UCSD-AML1 (cell line): ENCODE measurements at regions not wholly inside any gene's neighbourhood (a gene's known extent, or its start where the extent isn't known, plus 50 kb on each side); places are given as distances from the start of the nearest gene placed in this dataset.
A peak's percentile ranks its signal among the peaks of the same experiment; 100 is the strongest.

Source experiments
- DNase-seq: peaks from one replicate; lab custom pipeline; 2025; ENCODE audit not compliant: unreplicated experiment; lab: John Stamatoyannopoulos, UW

DNA sequence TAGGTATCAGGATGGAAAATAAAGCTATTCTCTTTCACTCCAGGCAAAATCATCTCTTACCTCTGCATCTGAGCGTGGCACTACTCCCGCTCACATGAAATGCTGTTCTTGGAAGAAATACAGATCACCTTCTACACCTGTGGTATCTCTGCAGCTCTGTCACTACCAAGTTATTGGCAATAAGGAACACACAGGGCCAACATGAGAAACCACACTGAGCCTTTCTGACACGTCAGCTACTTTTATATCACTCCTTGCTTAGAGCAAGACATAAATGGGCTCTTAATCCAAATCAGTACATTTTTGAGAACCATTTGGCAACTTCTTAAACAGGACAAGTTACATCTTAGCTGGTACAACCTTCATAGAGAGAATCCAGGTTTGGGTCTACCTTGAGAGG is 101.8 kb upstream of the GUCY1A1 start:
- no peak for DNase-seq

DNA sequence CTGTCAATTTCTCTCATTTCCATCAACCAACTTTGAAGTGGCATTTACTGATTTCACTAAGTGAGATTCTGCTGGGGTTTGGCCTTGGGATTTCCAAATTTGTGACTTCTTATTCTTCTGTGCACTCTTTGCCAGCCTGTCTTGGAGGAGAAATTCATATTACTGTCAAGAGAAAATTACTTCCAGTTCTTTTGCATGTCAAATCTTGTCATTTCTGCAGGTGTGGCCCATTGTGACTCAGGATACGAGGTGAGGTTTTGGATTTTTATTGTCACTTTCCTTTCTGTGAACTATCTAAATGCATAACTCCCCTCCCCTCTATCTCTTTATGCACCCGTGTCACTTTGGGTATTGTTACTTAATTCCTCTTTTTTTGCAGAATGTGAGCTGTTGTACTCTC is 102.6 kb upstream of the GUCY1A1 start:
- no peak for DNase-seq

DNA sequence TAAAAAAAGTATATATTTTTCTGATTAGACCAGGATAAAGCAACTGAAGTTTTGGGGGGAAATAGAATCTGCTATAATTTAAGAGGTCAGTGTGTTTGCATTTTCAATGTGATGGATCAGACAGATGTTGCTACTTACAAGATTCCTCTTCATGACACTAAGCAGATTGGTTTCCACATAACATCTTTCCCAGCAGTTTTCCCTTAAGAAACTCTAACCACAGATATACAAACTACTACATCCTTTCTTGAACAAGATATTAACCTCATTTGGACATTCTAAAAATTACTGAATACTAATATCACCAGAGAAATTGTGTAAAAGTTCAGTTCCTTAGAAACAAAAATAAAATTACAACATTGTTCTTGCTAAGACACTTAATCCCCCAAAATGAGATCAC is 106.7 kb upstream of the GUCY1A1 start:
- no peak for DNase-seq

DNA sequence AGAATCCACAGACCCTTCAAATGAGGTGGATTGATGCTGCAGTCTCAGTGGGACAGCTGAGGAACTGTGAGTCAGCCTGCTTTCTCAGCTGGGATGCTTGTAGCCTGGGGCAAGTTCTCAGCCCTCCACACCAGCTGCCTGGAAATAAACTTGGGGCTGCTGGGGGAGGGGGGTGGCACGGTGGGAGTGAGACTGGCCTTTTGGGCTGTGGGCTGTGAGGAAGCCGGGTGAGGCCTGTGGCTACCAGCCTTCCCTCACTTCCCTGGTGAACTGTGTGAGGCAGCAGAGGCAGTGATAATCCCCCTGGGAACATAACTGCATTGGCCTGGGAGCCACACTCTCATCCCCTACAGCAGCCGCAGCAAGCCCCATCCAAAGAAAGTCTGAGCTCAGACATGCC is 114.5 kb upstream of the GUCY1A1 start:
- no peak for DNase-seq

DNA sequence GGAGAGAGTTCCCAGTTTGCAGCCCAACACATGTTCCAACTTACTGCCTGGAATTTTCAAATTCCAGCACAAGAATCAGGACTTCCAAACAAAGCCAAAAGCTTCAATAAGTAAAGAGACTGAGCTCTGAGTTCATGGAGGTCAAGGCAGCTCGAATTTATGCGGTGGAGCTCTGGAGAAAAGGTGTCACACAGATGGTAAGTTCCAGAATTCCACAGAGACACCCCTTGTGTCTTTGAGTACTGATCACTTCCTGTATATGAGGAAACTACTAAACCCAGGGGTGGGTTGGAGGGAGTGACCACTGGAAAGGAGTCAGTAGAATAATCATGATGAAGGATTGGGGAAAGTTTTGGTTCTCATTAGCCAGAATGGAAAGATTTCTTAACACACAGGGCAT is 118.5 kb upstream of the GUCY1A1 start:
- no peak for DNase-seq

DNA sequence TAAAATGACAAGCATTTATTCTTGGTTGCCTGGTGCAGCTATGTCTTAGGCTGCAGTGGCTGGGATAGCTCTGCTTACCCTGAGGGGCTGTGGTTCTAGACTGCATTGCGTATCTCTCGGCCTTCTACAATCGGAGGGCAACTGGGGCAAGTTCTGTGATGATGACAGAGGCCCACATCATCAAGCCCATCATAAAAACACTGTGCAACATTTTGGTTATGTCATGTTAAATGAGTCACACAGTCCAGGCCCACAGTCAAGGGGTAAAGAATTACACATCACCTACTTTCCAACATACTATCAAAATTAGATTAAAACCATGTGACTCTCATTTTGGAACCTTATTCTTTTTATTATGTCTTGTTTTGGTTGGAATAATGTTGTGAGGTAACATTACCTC is 120.2 kb upstream of the GUCY1A1 start:
- no peak for DNase-seq

DNA sequence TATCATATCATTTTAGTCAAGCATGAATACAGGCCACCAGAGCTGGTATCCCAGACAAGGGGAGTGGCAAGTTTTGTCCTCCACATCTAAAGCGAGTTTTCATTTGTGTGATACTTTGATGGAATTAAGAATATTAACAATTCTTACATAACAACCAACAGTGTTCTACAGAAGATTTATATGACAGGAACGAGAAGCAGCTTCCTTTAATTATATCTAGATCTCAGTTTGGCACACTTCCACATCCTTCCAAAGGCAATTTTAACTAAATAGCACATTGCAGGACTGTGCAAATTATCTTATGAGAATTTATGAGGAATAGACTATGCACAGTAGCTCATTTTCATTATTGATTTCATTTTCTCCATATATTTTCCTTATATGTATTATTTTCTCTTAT is 121.2 kb upstream of the GUCY1A1 start:
- no peak for DNase-seq

DNA sequence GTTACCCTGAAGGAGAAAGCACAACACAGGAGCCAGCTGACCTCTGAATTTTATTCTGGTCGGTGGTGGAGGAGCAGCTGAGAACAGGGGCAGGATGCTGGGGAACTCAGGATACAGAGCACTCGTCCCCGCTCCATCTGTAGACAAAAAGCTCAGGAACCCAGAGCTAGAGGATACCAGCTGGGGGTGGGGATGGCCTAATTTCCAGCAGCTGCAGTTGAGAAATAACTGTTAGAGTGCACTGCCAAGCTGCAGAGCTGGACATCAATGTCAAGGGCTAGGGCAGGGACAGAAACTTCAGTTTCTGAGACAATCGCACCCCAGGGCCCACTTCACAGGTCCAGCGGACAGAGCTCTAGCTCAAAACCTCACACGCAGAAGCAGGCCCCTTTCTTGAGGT is 122.1 kb upstream of the GUCY1A1 start:
- DNase-seq = no peak

DNA sequence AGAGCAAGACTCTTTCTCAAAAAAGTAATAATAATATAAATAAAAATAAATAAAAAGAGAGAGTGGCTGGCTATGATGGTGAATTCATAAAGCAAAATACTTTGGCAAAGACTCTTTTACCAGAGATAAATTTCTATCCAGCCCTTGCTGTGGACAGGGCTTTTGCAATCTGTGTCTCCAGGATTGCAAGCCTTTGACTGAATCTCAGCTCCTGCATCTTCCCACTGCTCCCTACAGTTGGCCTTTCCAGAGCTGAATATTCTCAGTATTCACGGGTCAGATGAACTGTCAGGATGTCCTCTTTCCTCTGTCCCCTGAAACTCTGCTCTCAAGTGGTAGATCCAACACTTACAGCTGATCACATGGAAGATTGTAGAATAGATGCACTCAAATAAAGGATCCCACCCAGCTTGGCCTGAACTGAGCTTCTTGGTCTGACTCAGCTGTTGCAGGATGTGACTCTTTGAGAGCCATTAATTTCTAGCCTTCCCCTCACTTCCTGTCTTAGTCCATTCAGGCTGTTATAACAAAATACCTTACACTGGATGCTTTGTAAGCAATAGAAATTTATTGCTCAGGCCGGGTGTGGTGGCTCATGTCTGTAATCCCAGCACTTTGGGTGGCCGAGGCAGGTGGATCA is 123.4 kb upstream of the GUCY1A1 start:
- DNase-seq = no peak

DNA sequence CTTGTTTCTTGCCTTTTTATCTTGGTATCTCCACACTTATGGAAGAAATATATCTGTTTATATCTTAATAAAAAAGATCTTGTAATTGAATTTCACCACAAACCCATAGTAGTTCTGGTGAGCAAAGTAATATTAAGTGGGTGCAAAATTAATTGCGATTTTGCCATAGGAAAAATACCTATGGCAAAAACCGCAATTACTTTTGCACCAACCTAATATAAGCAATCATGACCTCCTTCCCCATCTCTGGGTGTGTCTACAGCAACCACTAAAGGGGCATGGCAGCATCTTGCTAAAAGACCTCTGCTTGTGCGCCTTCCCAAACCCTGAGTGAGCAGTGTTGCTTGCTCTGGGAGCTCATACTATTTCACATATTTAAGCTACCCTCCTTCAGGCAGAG is 124.2 kb upstream of the GUCY1A1 start:
- DNase-seq = no peak

DNA sequence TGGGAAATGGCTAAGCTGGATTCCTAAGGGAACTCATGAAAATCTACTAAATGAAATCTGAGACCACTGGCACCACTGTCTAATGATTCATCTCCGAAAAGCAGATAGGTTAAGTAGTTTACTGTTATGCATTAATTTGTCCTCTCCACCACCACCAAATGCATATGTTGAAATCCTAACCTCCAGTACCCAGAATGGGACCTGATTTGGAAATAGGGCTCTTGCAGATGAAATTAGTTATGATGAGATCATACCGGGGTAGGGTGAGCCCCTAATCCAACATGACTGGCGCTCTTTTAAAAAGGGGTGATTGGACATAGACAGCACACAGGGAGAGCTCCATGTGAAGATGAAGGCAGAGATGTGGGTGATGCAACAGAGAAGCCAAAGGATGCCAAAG is 124.9 kb upstream of the GUCY1A1 start:
- no peak for DNase-seq

DNA sequence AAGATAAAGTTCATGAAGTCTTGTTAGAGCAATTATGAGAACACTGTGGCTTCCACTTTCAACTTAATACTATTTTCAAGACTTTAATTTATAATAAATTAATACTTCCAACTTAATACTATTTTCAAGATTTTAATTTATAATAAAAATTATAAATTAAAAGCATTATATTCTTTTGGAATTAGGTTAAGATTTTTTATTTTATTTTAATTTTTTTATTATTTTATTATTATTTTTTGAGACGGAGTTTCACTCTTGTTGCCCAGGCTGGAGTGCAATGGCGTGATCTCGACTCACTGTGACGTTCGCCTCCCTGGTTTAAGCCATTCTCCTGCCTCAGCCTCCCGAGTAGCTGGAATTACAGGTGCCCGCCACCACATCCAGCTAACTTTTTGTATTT is 126.0 kb upstream of the GUCY1A1 start:
- no peak for DNase-seq

DNA sequence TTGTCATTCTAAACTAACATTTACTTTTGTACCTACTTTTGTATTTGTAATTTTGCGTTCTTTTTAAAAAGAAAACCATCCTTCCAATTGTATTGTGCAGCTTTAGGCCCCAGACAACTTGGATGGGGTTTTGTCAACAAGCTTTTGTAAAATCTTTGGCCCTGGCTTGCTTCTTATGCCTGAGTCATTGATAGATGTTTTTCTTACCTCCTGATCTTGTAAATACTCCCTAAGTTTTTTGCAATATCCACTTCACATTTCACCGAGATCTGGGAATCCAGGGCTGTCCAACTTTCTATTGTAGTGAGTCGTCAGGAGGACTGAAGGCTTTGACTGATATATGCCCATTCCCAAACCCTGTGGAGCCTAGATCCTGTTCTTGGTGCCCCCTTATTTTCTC is 126.9 kb upstream of the GUCY1A1 start:
- DNase-seq = no peak

DNA sequence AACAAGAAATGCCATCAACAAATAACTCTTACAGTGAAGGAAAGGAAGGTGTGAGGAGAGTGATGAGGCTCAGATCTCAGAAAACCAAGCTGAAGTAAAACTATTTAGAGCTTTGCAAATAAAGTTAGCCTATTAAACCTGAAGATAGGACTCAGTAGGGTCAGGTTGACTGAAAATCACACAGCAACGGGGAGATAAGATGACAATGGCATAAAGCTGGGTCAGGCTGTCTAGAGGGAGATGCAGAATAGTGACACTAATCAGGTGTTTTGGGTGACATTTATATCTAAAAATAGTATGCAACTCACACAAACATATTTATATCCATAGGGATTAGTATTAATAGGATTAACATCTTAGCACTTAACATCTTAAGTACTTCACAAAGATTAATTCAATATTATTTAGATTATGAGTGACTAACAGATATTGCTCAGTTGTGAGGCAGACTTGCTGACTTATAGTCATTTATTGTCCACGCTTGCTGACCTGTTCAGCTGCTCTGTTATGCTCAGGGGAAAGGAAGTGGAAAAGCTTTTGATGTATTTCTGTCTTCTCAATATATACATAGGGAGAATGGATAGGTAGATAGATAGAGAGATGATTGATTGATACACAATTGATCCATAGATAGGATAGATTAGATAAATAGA is 130.7 kb upstream of the GUCY1A1 start:
- no peak for DNase-seq

DNA sequence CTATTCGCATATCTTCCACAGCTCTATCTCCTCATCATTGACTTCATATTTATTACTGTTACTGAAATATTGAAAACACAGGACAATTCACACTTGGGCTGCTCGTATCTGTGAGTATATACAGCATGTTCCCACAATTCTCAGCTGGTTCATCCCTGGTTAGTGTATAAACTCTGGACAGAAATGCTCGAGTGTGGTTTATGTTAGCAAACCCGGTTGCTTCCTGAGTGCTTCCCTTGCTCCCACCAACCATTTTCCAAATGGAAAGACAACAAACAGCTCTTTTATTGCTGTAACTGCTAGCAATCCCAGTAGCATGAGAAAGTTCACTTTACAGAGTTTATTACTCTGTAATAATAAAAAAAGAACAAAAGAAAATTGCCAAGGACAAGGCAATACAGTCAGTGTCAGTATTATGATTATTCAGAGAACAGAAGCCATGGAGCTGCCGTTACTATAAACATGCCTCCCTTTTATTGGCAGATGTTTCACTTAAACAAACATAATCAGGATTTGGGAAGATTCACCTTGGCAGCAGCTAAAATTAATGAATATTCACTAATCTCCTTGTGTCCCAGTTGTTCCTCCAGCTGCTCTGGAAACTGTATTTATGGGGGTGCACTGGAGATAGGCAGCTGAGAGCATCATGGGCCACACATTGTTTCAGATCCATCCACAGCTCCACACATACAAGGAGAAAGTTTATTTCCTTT is 134.1 kb upstream of the GUCY1A1 start:
- no peak for DNase-seq

DNA sequence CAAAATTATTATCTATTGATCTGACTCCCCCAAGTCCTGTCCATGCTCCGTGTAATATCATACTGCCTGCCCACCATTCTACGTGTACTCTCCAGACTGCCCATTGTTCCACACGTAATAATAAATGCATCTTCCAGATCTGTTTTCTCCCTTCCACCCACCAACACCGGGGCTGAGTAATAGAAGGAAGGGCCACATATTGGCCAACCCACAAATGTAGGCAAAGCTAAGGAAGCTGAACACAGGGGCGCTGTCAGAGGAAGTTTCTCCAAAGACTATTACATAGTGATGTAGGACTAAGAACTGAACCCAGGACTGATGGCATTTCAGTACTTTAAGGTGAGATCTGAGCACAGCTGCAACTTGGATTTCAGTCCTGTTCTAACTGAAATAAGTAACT is 135.8 kb upstream of the GUCY1A1 start:
- no peak for DNase-seq

DNA sequence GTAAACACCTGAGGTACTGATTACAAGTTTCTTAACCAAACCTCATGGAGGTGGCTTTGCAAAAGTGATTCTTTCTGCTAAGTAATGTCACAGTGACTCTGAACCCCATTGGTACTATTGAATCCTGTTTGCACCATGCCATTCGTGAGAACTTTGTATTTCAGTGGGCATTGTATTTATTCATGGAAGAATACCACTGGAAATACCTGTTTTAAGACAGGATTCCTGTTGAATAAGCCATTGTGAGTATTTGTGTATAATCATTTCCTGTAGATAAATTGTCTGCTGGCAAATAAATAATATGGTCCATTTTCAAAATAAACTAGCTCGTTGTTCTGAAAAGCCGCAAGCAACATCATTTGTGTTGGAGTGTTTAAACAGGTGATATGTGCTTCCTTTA is 136.4 kb upstream of the GUCY1A1 start:
- no peak for DNase-seq

DNA sequence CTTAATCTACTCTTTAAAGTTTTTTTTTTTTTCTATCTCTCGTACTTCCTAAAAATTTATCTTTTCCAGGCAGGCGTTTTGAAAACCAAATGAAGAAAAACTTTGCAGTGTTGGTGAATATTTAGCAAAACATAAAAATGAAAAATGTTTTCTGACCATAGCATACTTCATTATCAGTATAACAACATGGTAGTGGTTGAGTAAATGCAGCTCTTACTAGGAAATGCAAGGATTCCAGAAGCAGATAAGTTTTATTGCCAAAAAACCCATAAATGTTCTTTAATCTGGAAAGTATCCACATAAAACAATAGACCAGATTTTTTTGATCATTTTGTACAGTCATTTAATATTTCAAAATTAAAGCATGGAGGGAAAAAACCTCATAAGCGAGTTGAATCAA is 136.9 kb upstream of the GUCY1A1 start:
- DNase-seq = no peak

DNA sequence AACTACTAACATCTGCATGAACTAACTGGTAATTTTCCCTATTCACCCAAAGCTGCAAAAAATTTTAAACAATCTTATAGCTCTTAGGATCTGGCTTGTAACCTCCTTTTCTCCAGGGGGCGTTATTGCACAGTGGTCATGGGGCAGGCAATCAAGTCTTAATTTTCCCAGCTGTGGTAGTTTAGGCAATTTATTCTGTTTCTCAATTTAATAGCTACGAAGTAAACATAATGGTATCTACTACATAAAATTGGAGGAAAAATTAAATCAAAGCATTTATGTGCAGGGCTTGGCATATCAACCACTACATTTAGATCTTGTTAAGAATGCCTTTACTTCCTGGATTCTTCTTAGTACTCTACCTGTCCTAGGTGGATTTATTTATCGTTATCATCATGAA is 137.4 kb upstream of the GUCY1A1 start:
- DNase-seq = peak; percentile 14

DNA sequence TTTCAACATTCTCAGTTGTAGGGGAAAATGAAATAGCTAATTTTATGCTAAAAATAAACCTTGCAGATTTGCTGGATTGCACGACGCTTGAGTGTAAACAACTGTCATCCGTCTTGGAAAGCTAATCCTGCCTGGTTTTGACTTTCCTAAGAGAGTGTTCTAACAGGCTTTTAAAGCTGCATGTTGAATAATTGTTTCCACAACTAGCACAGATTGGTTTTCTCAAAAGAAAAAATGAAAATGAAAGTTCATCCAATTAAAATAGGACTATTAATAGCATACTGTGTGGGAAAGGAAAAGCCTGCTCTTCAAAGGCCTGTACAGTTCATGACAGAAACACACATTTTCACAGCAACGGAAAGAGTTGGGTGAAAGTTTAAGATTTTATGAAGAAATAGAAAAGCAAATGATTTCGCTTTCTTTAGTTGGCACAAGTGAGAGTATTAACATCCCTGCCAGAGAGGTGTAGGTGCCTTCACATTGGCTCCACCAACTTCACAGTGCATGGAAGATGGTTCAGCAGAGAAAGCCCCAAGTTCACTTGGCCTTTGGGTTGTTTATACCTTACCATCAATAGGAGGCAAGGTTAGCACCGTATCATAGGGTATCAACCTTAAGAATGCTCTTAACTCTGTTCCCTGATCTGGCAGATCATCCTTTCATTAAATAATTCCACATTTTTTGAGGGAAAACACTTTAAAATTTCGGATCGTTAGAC is 140.0 kb upstream of the GUCY1A1 start:
- no peak for DNase-seq

DNA sequence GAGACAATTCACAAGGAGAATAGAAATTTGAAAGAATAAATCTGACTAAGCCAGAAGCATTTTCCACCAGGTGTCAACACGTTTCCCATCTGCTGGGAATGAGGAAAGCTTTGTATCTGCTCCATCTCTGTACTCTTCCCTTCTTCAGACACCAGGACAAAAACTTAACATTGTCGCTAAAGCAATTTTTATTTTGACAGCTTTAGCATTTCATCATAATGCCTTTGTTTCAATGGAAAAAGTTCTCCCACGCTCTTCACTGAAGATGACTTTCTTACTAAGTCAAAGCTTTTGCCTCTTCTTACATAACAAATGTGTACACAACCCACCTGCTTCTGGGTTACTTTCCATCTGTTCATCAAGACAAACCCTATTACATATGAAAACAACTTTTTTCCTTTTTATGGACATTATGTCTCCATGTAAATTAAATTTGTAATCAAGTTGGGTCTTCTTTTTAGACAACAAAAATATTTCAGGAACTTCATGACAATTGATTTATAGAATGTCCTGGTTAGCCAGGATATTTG is 141.7 kb upstream of the GUCY1A1 start:
- DNase-seq = no peak

DNA sequence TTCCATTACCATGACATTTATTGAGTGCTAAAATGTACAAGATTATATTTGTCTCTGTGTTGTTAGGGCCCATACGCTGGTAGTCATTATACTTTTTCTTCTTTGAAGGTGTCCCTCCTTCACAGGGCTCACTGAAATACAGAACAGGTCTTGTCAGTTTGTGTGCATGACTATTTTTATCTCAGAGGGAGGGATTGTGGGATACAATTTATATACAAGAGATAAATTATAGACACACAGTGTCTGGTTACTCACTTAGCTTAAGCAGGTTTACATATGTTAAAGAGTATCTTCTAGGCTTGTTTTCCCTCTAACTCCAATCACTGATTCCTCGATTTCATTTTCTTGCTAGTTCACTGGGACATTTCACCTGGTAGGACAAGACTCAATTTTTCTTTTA is 143.3 kb upstream of the GUCY1A1 start:
- no peak for DNase-seq
